GM18858 (cell line): ENCODE measurements at regions not wholly inside any gene's neighbourhood (a gene's known extent, or its start where the extent isn't known, plus 50 kb on each side); places are given as distances from the start of the nearest gene placed in this dataset.
"Not testable (repeated sequence)": the region's sequence is repeated elsewhere in the genome, so short reads cannot be mapped to it uniquely, and the experiment has no call there.

ENCODE experiments used
- ATAC-seq: cut with Tn5 transposase; IDR thresholded peaks from one replicate; pipeline ENCODE4 v1.9.1; 2021; ENCODE audit not compliant: unreplicated experiment

DNA sequence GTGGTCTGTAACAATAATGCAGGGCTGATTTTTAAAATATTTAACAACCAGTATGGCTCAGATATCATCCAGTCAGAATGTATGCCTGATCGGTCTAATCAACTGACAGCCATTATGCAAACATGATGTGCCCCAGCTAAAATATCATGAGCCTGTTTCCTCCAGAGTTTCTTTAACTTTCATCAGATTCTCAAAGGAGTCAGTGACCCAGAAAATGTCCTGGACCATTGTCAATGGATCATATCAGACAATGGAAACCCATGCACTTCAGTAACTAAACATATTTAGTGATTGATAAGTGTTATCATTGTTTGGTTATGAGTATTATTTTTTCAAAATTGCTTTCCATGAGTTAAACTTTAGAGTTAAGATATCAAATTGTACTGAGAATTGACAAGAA lies 173.5 kb downstream of the LMBRD1 start:
- ATAC-seq, result no peak

DNA sequence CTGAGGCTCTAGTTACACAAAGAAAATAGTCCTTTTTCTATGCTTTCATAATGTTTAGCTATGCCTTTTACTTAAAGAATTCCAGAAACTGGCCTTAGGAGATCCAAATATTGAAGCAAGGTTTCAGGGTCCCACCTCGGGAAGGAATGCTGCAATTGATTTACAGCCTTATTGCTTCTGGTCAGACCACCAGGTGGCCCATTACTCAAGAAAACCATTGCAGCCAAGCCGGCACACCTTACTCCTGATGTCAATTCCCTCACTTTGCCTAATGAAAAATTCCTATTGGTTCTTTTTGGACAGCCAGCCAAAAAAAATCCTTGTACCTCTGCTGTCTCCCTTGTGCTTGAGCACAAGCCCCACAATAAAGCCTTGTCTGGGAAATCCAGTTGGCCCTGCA lies 173.9 kb downstream of the LMBRD1 start:
- ATAC-seq, result no peak

DNA sequence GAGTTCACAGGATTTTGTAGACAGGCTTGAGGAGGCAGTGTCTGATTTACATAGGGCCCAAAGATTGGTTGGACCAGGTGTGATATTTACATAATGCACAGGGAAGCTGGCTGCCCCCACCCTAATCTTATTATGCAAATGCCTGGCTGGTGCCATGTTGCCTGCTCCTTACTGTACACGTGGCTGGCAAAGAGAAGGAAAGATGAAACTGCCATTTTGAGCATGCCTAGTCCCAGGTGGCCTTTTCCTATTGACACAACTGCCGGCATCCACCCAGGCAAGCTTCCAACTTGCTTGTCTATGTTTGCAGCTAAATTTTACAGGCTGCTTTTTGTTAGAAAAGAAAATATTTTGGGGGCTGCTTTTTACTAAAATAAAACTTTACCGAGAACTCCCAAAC lies 174.6 kb downstream of the LMBRD1 start:
- ATAC-seq, result no peak

DNA sequence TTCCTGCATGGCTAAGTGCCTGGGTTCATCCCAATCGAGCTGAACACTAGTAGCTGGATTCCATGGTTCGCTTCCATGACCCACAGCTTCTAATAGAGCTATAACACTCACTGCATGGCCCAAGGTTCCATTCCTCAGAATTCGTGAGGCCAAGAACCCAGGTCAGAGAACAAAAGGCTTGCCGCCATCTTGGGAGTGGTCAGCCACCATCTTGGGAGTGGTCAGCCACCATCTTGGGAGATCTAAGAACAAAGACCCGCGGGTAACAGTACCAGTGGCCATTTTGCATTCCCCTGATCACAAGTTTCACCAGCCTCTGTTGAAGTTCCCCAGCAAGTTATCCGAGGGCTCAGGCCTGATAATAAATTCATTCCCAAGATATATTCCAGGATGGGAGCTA lies 179.6 kb downstream of the LMBRD1 start:
- no peak for ATAC-seq

DNA sequence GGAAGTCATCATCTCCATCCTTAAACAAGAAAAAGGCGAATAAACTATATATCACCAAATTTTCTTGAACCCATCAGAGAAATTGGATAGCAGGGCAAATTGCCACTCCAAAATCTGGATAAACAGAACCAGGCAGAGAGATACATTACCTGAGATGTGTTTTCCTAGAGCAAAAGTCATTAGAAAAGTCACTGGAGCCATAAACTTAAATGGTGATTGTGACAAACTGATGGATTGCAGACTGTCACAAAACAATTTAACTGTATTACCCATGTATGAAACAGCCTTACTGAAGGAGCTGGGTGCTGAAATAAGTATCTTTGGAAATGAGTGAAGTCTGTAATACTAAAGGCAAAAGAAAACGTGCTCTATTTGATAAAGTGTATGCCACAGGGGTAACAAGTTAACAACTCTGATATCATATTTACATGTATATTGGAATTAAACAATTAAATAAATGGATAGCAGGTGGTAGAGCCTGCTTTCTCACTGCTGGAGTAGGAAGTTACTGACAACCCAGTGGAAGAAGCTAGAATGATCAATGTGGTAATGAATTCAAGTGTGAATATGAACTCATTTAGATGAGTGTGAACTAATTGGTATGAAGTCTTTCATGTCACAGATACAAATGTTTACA lies 186.9 kb downstream of the LMBRD1 start:
- ATAC-seq, result no peak

DNA sequence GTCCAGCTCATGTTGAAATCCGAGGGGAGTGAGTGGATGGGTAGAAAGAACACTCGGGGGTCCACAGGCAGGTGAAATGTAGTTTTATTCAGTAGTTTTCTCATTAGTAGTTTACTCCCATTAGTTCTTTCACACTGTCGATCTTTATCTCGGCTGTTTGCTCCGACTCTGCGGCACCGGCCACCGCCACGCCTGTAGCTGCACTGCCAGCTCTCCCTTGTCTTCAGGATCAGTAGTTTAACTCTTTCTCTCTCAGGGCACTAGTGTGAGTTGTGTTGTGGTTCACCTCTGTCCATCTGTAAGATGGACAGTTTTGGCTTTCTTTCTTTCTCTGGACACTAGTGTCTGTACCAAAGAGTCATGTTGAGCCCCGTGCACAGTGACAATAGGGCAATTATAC lies 195.7 kb downstream of the LMBRD1 start:
- no peak for ATAC-seq

DNA sequence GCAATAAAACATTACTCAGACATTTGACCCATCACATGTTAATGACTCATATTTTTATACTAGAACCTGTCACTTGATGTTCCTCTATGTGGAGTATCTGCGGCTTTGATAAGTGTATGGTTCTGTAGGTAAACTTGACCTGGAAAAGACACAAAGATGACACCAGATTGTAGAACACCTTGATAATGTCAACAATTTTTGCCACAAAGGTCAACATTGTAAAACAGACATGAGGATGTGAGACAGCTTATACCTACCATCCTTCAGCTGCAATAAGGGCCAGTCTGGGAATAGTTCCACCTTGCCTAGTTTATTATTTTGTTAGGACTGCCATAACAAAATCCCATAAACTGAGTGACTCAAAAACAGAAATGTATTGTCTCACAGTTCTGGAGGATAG lies 202.4 kb downstream of the LMBRD1 start:
- no peak for ATAC-seq

DNA sequence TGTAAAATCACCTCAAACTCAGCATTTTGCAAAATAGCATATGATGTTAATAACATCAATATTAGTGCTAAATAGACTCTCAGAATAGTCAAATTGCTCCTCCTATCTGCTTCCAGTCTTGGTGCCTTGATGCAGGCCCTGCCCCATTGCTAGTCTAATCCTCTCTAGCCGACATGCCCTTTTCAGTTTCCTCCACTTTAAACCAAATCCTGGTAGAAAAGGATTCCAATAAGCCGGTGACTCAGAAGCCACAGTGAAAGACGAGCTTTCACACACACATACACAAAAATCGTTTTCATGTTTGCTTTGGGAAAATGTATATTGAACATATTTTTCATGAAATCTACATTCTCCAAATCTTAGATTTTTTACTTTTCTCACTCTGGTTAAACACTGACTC lies 203.1 kb downstream of the LMBRD1 start:
- no peak for ATAC-seq

DNA sequence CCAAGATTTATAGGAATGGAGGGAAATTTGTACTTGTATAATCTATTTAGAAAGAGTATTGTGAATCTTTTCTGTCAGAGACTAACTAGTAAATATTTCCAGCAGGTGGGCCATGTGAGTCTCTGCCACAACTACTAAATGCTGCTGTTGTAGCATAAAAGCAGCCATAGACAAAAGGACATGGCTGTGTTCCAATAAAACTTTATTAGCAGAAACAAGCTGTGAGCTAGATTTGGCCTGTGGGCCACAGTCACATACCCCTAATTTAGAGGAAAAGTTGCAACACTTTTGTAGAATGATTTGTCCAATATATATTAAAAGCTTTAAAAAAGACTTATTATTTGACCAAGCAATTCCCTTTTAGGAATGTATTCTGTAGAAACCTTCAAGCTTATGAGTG lies 207.2 kb downstream of the LMBRD1 start:
- no peak for ATAC-seq

DNA sequence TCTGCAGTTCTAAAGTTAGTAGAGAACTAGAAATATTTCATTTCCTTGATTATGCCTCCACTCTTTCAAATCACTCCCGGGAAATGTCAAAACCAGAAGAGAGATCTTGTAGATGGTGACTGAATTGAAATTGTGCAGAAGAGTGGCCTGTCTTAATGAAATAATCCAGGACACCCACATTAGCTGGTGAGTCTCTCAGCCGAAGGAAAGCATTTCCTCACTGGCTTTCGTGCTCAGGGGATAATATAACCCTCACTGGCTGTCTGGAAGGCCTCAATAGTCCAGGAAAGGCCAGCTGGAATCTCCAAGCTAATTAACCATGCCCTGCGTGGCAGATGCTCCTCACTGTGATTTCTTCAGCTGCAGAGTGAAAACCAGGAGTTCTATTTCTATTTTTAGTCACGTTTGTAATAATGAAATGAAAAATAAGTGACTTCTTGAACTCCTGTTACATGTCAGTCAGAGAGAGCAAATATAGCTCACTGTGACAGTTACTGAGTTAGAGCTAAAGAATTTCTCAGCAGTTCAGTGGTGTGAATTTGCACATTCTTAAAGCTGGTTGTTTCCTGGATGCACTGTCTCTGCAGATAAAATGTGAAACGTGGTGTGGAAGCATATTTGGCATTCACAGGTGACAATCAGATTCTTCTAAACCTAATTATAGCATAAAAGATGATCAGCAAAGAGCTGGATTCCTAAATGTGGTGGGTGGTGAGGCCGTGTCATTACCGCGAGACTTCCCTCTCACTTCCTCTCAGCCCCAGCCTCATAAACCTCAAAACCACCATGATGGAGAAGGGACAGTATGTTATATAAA lies 211.7 kb downstream of the LMBRD1 start:
- peak; percentile 79 for ATAC-seq

DNA sequence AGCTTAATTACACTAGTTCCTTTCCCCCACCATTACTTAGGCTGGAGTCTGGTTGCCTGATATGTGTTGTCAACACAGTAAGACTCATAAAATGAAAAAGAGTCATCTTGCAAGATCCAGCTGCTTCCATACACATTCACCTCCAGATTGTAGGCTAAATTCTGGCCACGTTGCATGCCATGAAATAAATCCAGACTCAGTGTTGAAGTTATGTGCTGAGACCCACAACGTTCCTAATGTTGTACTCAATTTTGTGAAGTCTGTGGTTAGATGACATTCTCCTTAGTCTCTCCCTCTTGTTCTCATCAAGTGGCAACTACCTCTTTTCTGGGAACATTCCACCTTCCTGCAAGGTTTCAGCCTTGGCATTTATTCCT lies 212.3 kb downstream of the LMBRD1 start:
- no peak for ATAC-seq

DNA sequence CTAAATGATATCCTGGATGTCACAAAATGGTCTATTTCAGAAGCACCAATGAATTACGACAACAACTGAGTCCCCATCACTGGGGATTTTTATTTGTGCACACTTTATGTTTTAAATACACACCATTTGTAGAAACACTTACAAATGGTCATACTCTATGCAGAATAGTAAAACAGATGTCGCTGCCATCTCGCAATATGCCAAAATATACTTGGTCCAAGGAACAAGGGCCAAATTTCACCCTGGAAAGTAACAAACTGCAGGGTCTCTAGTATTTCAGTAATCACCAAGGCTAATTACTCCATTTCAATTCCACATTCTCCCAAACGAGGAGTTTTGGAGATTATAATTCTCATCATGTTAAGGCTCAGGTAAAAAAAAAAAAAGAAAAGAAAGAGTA lies 215.2 kb downstream of the LMBRD1 start:
- ATAC-seq, result no peak

DNA sequence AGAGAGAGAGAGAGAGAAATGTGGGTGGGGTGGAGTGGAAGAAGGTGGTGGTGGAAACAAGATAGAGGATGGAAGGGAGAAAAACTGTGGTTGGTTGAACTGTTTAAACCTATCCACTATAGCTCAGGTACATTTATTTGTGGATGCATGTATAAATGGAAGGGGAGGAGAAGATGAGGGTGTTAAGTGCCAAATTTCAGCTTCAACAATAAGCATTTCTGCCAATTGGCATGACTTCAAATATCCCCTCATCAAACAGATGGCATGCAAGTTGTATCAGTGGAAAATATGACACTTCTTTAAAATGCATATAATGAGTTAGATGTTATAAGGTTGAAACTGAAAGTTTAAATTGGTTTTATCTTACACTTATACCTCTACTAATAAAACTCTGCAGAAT lies 216.1 kb downstream of the LMBRD1 start:
- ATAC-seq, result no peak

DNA sequence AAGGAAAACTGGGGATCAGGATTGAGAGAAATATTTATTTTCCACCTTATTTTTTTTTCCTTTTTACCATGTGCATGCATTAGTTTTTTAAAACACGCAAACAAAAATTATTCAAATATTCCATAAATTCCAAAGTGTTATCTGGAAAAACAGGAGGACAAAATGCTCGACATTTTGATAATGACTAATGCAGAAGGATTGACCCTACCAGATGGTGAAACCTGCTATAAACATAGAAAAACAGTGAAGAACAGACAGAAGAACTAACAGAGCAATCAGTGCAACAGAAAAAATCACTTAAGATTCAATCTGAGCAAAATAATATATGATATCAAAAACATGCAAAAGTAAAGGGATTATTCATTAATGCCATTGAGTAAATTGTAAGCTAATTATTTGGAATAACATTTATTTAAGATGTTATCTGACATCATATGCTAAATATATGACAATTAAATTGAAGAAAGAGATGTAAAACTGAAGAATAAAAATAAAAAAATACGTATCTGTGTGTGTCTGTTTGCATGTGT lies 218.4 kb downstream of the LMBRD1 start:
- no peak for ATAC-seq

DNA sequence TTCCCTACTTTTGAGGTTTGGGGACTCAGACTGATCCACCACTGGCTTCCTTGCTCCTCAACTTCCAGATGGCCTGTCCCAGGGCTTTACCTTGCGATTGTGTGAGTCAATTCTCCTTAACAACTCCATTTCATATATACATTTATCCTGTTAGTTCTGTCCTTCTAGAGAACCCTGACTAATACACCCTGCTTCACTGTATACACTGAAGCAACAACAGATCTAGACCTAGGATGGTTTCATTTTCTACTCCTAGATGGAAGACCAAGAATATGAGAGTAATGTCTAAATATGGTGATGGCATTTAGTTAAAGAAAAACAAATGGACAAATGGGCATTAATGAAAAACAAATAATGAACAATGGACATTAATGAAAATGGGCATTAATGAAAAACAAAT lies 225.6 kb downstream of the LMBRD1 start:
- no peak for ATAC-seq

DNA sequence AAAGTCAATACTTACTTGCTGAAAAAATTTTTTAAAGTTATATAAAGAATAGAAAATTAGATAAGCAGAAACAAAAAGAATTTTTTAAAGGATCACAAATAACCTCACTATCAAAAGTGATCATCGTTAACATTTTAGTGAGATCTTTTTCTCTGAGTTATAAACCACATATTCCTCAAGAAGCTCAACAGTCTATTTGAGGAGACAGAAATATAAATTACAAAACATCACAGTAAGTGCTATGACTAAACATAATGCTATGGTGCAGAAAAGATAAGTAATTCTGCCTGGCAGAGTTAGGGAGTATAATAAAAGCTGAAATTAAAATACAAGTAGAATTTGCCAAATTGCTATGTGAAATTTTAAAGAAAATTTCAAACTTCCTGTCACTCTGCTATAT lies 226.7 kb downstream of the LMBRD1 start:
- no peak for ATAC-seq

DNA sequence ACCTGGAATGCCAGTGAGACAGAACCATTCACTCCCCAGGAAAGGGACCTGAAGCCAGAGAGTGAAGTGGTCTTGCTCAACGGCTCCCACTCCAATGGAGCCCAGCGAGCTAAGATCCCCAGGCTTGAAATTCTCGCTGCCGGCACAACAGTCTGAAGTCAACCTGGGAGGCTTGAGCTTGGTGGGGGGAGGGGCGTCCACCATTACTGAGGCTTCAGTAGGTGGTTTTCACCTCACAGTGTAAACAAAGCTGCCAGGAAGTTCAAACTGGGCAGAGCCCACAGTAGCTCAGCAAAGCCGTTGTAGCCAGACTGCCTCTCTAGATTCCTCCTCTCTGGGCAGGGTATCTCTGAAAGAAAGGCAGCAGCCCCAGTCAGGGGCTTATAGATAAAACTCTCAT lies 236.2 kb downstream of the LMBRD1 start:
- ATAC-seq, result not testable (repeated sequence)

DNA sequence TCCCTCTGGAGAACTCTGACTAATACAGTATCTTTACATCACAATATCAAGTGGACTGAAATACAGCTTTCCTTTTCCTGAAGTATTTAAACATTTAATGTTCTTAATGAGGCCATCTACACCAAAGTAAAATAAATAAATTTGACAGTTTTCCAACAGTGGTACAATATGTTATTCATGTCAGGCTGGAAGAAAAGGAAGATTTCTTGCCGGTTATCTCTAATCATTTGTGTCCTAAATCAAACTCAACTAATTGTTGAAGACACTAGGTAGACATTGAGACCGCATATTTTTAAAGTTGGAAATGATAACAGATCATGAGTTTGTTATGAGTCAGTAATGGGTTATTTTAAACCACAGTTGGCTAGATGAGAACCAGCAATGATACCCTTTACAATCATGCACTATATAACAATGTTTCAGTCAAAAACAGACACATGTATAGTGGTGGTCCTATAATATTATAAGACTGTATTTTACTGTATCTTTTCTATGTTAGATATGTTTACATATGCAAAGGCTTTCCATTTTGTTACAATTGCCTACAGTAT lies 241.6 kb downstream of the LMBRD1 start:
- ATAC-seq, result no peak

DNA sequence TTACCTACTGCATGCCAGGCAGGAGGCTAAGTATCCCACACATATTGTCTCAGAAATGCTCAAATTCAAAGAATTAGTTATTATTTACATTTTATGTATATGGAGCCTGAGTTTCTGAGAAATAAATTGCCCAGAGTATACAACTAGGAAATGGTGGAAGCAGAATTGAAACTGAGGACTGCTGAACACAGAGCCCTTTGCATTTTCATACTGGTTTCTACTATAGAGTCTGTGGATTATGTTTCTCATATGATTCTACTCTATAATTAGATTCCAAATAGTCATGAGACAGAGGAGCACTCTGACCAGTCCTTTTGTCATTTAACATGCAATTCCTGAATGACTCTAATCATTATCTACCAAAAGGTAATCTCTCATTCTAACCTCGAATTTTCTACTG lies 254.3 kb downstream of the LMBRD1 start:
- ATAC-seq, result peak; percentile 75

DNA sequence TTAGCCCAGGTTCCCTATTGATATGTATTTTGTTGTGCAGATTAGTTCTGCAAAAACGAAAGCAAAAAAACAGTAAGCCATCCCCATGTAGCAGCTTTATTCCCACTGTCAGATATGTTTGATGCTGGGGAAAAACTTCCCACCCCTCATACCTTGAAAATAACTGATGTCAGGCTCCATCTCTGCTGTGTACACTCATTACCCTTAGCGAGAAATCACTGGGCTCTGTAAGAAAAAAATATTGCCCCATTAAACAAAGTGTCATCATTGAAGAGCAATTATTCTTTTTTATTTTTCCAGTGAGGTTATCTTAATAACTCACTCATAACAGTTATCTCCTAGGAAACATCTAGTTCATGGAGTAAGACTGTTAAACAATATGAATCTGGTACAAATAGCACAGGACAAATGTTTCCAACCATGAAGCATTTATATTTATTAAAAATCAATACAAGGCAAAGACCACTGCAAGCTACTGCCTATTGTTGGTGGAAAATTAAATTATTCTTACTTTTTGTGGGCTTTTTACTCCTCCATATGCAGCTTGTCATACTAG lies 268.8 kb downstream of the LMBRD1 start:
- ATAC-seq, result no peak

DNA sequence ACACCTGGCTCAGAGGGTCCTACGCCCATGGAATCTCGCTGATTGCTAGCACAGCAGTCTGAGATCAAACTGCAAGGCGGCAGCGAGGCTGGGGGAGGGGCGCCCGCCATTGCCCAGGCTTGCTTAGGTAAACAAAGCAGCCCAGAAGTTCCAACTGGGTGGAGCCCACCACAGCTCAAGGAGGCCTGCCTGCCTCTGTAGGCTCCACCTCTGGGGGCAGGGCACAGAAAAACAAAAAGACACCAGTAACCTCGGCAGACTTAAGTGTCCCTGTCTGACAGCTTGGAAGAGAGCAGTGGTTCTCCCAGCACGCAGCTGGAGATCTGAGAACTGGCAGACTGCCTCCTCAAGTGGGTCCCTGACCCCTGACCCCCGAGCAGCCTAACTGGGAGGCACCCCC lies 281.3 kb downstream of the LMBRD1 start:
- not testable (repeated sequence) for ATAC-seq

DNA sequence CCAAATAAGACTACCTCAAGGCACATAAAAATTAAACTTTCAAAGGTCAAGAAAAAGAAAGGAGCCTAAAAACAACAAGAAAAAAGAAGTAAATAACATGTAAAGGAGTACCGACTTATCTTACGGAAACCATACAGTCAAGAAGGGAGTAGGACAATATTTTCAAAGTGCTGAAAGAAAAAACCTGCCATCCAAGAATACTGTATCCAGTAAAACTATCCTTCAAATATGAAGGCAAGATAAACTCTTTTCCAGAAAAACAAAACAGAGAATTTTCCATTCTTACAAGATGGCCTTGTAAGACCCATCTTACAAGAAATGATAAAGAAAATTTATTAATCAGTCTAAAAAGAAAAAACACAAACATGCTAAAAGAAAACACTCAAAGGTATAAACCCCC lies 302.2 kb downstream of the LMBRD1 start:
- ATAC-seq, result no peak
